ENCODE measurements at regions not wholly inside any gene's neighbourhood (a gene's known extent, or its start where the extent isn't known, plus 50 kb on each side); places are given as distances from the start of the nearest gene placed in this dataset.

DNA sequence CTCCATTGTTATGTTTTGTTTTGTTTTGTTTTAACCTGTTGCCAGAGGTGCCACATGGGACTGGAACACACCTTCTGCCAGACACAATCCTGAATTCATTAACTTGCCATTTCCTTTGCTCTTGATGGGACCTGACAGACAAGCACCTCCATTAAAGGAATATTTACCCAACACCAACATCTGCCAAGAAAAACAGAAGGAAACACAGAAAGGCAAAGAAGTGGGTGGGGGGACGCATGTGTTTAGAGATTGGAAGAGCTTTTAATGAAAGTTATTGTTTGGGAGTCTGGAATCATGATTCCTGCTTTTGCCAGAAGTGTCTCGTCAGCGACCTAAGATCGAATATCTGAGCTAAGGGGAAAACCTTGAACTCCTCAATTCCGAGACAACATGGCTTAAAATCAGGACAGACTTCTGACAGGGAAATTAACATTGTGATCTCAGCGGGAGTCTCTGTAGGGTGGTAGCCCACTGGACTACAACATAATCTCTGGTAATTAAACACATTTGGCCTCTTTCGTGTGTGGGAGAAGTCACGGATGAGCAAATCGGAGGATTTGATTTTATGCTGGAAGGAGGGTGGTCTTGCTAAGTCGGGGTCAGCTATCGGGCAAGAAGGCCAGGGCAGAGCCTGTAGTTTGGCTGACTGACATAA, 210.4 kb upstream of the FAR2 start:
- TF ChIP-seq YY1 (IDR thresholded peaks at IDR 0.05; ENCODE audit: low read depth, low read length) (no peak), POLR2A (IDR thresholded peaks at IDR 0.05; ENCODE audit: low read depth, low read length) (no peak), TCF12 (IDR thresholded peaks at IDR 0.05; ENCODE audit: low read depth, low read length) (no peak), SP1 (IDR thresholded peaks at IDR 0.05; ENCODE audit: low read depth, low read length) (no peak), GATAD2B (conservative IDR thresholded peaks at IDR 0.05; ENCODE audit: low read depth) (no peak)
- TF ChIP-seq, protein P1, sequence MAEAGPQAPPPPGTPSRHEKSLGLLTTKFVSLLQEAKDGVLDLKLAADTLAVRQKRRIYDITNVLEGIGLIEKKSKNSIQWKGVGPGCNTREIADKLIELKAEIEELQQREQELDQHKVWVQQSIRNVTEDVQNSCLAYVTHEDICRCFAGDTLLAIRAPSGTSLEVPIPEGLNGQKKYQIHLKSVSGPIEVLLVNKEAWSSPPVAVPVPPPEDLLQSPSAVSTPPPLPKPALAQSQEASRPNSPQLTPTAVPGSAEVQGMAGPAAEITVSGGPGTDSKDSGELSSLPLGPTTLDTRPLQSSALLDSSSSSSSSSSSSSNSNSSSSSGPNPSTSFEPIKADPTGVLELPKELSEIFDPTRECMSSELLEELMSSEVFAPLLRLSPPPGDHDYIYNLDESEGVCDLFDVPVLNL (IDR thresholded peaks at IDR 0.05; ENCODE audit: low read depth, low read length) = no peak
